Fibroblast of villous mesenchyme (primary cell): ENCODE measurements at regions not wholly inside any gene's neighbourhood (a gene's known extent, or its start where the extent isn't known, plus 50 kb on each side); places are given as distances from the start of the nearest gene placed in this dataset.

Experiments used
- DNase-seq: peaks from one replicate; pipeline ENCODE4 v3.0.0-alpha.2; 2010; ENCODE audit warnings: low read depth
- H3K4me3 ChIP-seq: 2 replicates; pipeline ENCODE4 v1.5.1; 2011; ENCODE audit warnings: low read depth, mild to moderate bottlenecking, low read length
- CTCF ChIP-seq: IDR thresholded peaks from 2 replicates; pipeline ENCODE4 v1.5.1; 2012; ENCODE audit warnings: low read depth, mild to moderate bottlenecking, low read length; ENCODE audit not compliant: insufficient read depth

- TF ChIP-seq CTCF: no peak
- no peak overlapping the region for H3K4me3 ChIP-seq
- DNase-seq: no peak
These were observed 140.8 kb downstream of the DAD1 start for GRCh38 chr14:22448035-22448904.

- H3K4me3 ChIP-seq: no peak overlapping the region
- TF ChIP-seq CTCF: no peak
- no peak for DNase-seq
These were observed 150.3 kb downstream of the DAD1 start for GRCh38 chr14:22438742-22439141.

GRCh38 chr14:22434901-22435550 lies 154.0 kb downstream of the DAD1 start:
- H3K4me3 ChIP-seq: no peak overlapping the region
- TF ChIP-seq CTCF: no peak
- DNase-seq: no peak

- TF ChIP-seq CTCF: peak; percentile 35
- DNase-seq: no peak
- no peak overlapping the region for H3K4me3 ChIP-seq
These were observed 155.0 kb downstream of the DAD1 start for GRCh38 chr14:22434030-22434429.

- TF ChIP-seq CTCF: no peak
- no peak for DNase-seq
- H3K4me3 ChIP-seq: no peak overlapping the region
These were observed 156.0 kb downstream of the DAD1 start for GRCh38 chr14:22433069-22433468.

GRCh38 chr14:22432348-22432976 lies 156.6 kb downstream of the DAD1 start:
- DNase-seq: peak; percentile 98
- TF ChIP-seq CTCF: no peak
- H3K4me3 ChIP-seq: no peak overlapping the region
